PC-9 (cell line): ENCODE measurements at regions not wholly inside any gene's neighbourhood (a gene's known extent, or its start where the extent isn't known, plus 50 kb on each side); places are given as distances from the start of the nearest gene placed in this dataset.

Source experiments
- BruUV-seq: library from RNA; stranded (reverse); fragments of 400-500 nt; replicated peaks from 2 replicates; lab custom pipeline; 2021; lab: Mats Ljungman, UMichigan
- CTCF ChIA-PET: fragments of 300-600 bp; sonication (Branson Sonifier 250); formaldehyde crosslinking; loops from one replicate; lab custom pipeline; 2022; ENCODE audit warnings: antibody characterized with exemption; lab: Charles Lee
- POLR2A ChIA-PET: fragments of 300-600 bp; sonication (Branson Sonifier 250); formaldehyde crosslinking; loops from one replicate; lab custom pipeline; 2022; ENCODE audit warnings: antibody characterized with exemption; ENCODE audit not compliant: unreplicated experiment; lab: Charles Lee
- DNase-seq, 2 experiments: peaks; one replicate each; pipeline versions ENCODE4 v3.0.0 to v3.0.0-alpha.2; 2015 to 2022; ENCODE audit warnings: mixed read lengths in 1 of 2
- H2AFZ ChIP-seq: fragments of 200-600 bp; sonication (generic); 2 replicates; pipeline ENCODE4 v1.8.1; 2017; ENCODE audit warnings: antibody characterized with exemption
- H3F3A ChIP-seq: fragments of 200-600 bp; sonication (generic); 2 replicates; pipeline ENCODE4 v1.8.1; 2017; ENCODE audit warnings: antibody characterized with exemption, mild to moderate bottlenecking, low read depth; ENCODE audit not compliant: insufficient read depth
- H3K27ac ChIP-seq: fragments of 200-600 bp; sonication (generic); 2 replicates; pipeline ENCODE4 v1.6.1; 2016; ENCODE audit warnings: mixed run types
- H3K27me3 ChIP-seq: fragments of 200-600 bp; sonication (generic); 2 replicates; pipeline ENCODE4 v1.6.1; 2016; ENCODE audit warnings: low read depth, mixed run types; ENCODE audit not compliant: insufficient read depth
- H3K36me3 ChIP-seq: fragments of 200-600 bp; sonication (generic); 2 replicates; pipeline ENCODE4 v1.6.1; 2016; ENCODE audit warnings: low read depth, mixed run types
- H3K4me1 ChIP-seq: fragments of 200-600 bp; sonication (generic); replicated peaks from 2 replicates; pipeline ENCODE4 v1.6.1; 2016; ENCODE audit warnings: mixed run types; ENCODE audit not compliant: insufficient read depth
- H3K4me2 ChIP-seq: fragments of 200-600 bp; sonication (generic); 2 replicates; pipeline ENCODE4 v1.6.1; 2017; ENCODE audit warnings: mixed run types
- H3K4me3 ChIP-seq: fragments of 200-600 bp; sonication (generic); 2 replicates; pipeline ENCODE4 v1.6.1; 2016; ENCODE audit warnings: mixed run types
- H3K79me2 ChIP-seq: fragments of 200-600 bp; sonication (generic); 2 replicates; pipeline ENCODE4 v1.6.1; 2017; ENCODE audit warnings: low read depth, mixed run types
- H3K9me2 ChIP-seq: fragments of 200-600 bp; sonication (generic); 2 replicates; pipeline ENCODE4 v1.8.1; 2017; ENCODE audit warnings: mild to moderate bottlenecking; ENCODE audit not compliant: insufficient read depth
- H3K9me3 ChIP-seq: fragments of 200-600 bp; sonication (generic); 2 replicates; pipeline ENCODE4 v1.8.1; 2016; ENCODE audit warnings: low read depth; ENCODE audit not compliant: insufficient read depth
- H4K20me1 ChIP-seq: fragments of 200-600 bp; sonication (generic); 2 replicates; pipeline ENCODE4 v1.8.1; 2017; ENCODE audit not compliant: insufficient read depth
- EZH2 ChIP-seq: fragments of 200-600 bp; sonication (generic); IDR thresholded peaks from 2 replicates; pipeline ENCODE4 v1.8.0; 2017; ENCODE audit warnings: antibody characterized with exemption, low read depth
- intact Hi-C: fragments of 100-400 bp; cut with micrococcal nuclease; formaldehyde crosslinking; loops from one replicate; pipeline ENCODE4 v1.10.0; 2022; ENCODE audit not compliant: unreplicated experiment
- TF ChIP-seq, protein P1 (sequence below): fragments of 200-600 bp; sonication (generic); conservative IDR thresholded peaks from 2 replicates; pipeline ENCODE4 v1.6.1; 2017; ENCODE audit warnings: mixed run types, antibody characterized with exemption, mild to moderate bottlenecking, moderate library complexity

DNA sequence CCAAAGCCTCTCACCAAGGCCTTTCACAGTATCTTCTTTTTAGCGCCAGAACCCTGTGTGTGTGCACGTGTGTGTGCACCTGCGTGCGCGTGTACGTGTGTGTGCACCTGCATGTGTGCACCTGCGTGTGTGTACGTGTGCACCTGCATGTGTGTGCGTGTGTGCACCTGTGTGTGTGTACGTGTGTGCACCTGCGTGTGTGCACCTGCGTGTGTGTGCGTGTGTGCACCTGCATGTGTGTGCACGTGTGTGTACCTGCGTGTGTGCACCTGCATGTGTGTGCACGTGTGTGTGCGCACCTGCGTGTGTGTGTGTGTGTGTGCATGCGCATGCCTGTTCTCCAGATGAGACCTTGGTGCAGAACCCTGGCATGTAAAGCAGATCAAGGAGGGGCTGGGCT lies 131.4 kb upstream of the HDAC4 start:
- no peaks in the 10 kb centered on the region for H3K79me2 ChIP-seq
- peaks cover 90% of the 10 kb centered on the region for H3K27me3 ChIP-seq
- H3K27ac ChIP-seq, result no peak overlapping the region
- no peak for DNase-seq
- no peaks in the 10 kb centered on the region for H4K20me1 ChIP-seq
- H3K9me3 ChIP-seq, result no peaks in the 10 kb centered on the region
- H3F3A ChIP-seq, result no peaks in the 10 kb centered on the region
- CTCF ChIA-PET, result no interaction called here
- TF ChIP-seq EZH2, result no peak
- TF ChIP-seq, protein P1, sequence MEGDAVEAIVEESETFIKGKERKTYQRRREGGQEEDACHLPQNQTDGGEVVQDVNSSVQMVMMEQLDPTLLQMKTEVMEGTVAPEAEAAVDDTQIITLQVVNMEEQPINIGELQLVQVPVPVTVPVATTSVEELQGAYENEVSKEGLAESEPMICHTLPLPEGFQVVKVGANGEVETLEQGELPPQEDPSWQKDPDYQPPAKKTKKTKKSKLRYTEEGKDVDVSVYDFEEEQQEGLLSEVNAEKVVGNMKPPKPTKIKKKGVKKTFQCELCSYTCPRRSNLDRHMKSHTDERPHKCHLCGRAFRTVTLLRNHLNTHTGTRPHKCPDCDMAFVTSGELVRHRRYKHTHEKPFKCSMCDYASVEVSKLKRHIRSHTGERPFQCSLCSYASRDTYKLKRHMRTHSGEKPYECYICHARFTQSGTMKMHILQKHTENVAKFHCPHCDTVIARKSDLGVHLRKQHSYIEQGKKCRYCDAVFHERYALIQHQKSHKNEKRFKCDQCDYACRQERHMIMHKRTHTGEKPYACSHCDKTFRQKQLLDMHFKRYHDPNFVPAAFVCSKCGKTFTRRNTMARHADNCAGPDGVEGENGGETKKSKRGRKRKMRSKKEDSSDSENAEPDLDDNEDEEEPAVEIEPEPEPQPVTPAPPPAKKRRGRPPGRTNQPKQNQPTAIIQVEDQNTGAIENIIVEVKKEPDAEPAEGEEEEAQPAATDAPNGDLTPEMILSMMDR, result no peak
- no peak overlapping the region for H2AFZ ChIP-seq
- H3K4me3 ChIP-seq, result no peak overlapping the region
- no peaks in the 10 kb centered on the region for H3K36me3 ChIP-seq
- POLR2A ChIA-PET, result no interaction called here
- H3K9me2 ChIP-seq, result no peaks in the 10 kb centered on the region
- H3K4me2 ChIP-seq, result no peak overlapping the region
- intact Hi-C loops, result no loop called here
- BruUV-seq, result no TSS peak
- H3K4me1 ChIP-seq, result no peaks in the 10 kb centered on the region

DNA sequence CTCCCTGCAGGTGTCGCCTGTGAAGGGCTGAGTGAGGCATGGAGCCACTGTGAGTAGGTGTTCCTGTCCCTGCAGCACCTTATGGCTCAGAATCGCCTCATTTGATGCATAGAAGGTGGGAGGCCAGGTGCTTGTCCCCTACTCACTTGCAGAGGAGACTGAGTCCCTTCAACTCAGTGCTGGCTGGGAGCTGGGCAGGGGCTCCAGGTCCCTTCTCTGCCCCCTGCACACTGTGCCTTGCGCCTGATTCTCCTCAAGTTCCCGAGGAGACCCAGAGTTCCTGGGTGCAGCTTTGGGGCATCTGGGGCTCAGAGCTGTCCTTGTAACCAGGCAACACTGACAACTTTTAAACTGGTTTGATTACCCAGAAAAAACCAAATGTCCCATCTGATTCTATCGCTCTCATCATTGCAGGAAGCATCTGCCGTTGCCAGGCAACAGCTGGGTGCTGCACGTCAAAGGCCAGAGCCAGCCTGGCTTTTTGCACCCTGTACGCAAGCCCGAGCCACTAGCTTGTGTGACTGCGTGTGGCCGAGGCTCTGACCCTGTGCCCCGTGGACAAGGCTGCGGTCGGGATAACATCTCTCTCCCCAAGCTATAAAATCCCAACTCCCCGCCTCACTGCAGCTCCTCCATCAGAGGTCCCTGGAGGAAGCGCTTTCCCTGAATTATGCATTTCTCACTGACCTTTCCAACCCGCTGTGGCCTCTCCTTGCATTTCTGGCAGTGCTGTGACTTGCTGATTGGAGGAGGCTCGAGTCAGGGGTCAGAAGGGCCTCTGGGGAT lies 130.8 kb upstream of the HDAC4 start:
- Histone ChIP-seq H3K9me3 (no peaks in the 10 kb centered on the region), H3K27me3 (peaks cover 89% of the 10 kb centered on the region), H3K79me2 (no peaks in the 10 kb centered on the region), H3K4me3 (no peak overlapping the region), H3K4me1 (no peaks in the 10 kb centered on the region), H3K4me2 (no peak overlapping the region), H3K36me3 (no peaks in the 10 kb centered on the region), H4K20me1 (no peaks in the 10 kb centered on the region), H2AFZ (no peak overlapping the region), H3F3A (no peaks in the 10 kb centered on the region), H3K9me2 (no peaks in the 10 kb centered on the region), H3K27ac (no peak overlapping the region)
- ChIA-PET CTCF (no interaction called here), POLR2A (no interaction called here)
- TF ChIP-seq EZH2, result no peak
- TF ChIP-seq, protein P1, result no peak
- intact Hi-C loops, result no loop called here
- DNase-seq, result no peak
- no TSS peak for BruUV-seq

DNA sequence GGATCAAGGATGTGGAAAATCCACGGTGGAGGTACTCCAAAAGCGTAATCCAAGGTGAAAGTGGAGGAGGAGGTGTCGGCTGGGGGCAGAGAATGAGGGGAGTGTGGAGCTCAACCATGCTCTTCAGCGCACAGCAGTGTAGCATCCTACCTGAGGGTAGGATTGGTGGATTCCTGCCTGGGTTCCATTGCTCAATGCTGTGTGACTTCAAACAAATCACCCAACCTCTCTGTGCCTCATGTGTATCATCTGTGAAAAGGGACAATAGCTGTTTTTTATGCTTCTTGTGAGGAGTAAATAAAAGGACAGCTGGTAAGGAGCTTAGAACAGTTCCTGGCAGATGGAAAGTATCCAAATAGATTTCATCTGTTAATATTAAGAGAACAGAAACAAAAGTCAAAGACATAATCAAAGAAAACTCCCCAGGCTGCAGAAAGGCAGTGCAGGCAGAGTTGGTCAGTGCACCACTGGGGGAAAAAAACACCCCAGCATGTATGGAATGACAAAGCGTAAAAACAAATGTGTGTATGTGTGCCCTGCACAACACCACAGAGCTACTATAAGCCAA lies 130.0 kb upstream of the HDAC4 start:
- TF ChIP-seq EZH2, result no peak
- TF ChIP-seq, protein P1, result no peak
- H3K4me3 ChIP-seq, result no peak overlapping the region
- H4K20me1 ChIP-seq, result no peaks in the 10 kb centered on the region
- no peaks in the 10 kb centered on the region for H3K9me3 ChIP-seq
- H3K36me3 ChIP-seq, result no peaks in the 10 kb centered on the region
- no peak overlapping the region for H3K4me2 ChIP-seq
- no peaks in the 10 kb centered on the region for H3F3A ChIP-seq
- intact Hi-C loops, result no loop called here
- CTCF ChIA-PET, result no interaction called here
- H3K79me2 ChIP-seq, result no peaks in the 10 kb centered on the region
- no peaks in the 10 kb centered on the region for H3K4me1 ChIP-seq
- POLR2A ChIA-PET, result no interaction called here
- H3K27me3 ChIP-seq, result peaks cover 89% of the 10 kb centered on the region
- H2AFZ ChIP-seq, result no peak overlapping the region
- H3K27ac ChIP-seq, result no peak overlapping the region
- H3K9me2 ChIP-seq, result no peaks in the 10 kb centered on the region
- BruUV-seq, result no TSS peak
- no peak for DNase-seq
